Adrenal gland (tissue), 9 donors: ENCODE measurements at regions not wholly inside any gene's neighbourhood (a gene's known extent, or its start where the extent isn't known, plus 50 kb on each side); places are given as distances from the start of the nearest gene placed in this dataset.

Experiments
- DNase-seq, 7 donors: peaks; one replicate each; pipeline ENCODE4 v3.0.0-alpha.2; 2019 to 2020
- H3K27ac ChIP-seq, 5 donors: fragments of 200-600 bp; sonication (generic) in 4 of 5; 1 replicate in 3 of 5; 2 replicates in 2 of 5; pipeline versions ENCODE4 v1.5.1 to v1.8.0; 2016 to 2020; ENCODE audit warnings: mild to moderate bottlenecking in 1 of 5
- H3K27me3 ChIP-seq: fragments of 200-600 bp; 2 replicates; pipeline ENCODE4 v1.8.0; 2021
- H3K36me3 ChIP-seq, 2 donors: fragments of 200-600 bp; replicated peaks in 1 of 2; 1 replicate in 1 of 2; 2 replicates in 1 of 2; pipeline versions ENCODE4 v1.5.1 to v1.8.0; 2018 to 2022
- H3K4me1 ChIP-seq, 2 donors: fragments of 200-600 bp; replicated peaks in 1 of 2; 1 replicate in 1 of 2; 2 replicates in 1 of 2; pipeline versions ENCODE4 v1.5.1 to v1.8.0; 2018 to 2021
- H3K4me3 ChIP-seq, 4 donors: fragments of 200-600 bp; sonication (generic) in 3 of 4; one replicate each; pipeline ENCODE4 v1.5.1; 2016 to 2018
- H3K9me3 ChIP-seq, 3 donors: fragments of 200-600 bp; sonication (generic) in 1 of 3; replicated peaks in 1 of 3; 1 replicate in 2 of 3; 2 replicates in 1 of 3; pipeline versions ENCODE4 v1.5.1 to v1.8.0; 2016 to 2021
- POLR2A ChIP-seq, 2 donors: fragments of 450-650 bp; IDR thresholded peaks; one replicate each; pipeline ENCODE4 v1.6.1; 2017; ENCODE audit warnings: antibody characterized with exemption in 2 of 2, mild to moderate bottlenecking in 2 of 2, moderate library complexity in 1 of 2
- WGBS, 4 donors: extraction: QIAGEN DNeasy Blood & Tissue Kit in 2 of 4; methylation state at CpG; one replicate each; pipeline versions ENCODE4 v1.1.5 to v1.1.7; 2013 to 2017; 5-methylcytosine and 5-hydroxymethylcytosine counted together
- intact Hi-C, 2 donors: fragments of 100-400 bp; cut with DNase I; formaldehyde crosslinking; loops; one replicate each; pipeline versions ENCODE4 v1.14.1 to v1.15.0; 2022 to 2023
- TF ChIP-seq, protein P1 (sequence below), 6 experiments: fragments of 450-650 bp in 4 of 6; fragments of 200-600 bp in 2 of 6; sonication (generic) in 1 of 6; IDR thresholded peaks; 1 replicate in 5 of 6; 2 replicates in 1 of 6; pipeline versions ENCODE4 v1.5.1 to v1.8.0; 2016 to 2021; ENCODE audit warnings: antibody characterized with exemption in 6 of 6, mild to moderate bottlenecking in 2 of 6, moderate library complexity in 1 of 6
- donor health status: healthy with polysubstance abuse.
- donor health status: Bipolar disorder and iron deficiency.
- donor health status: DM: yes; HTN: yes; CAD: no.
- donor health status: DM: no; HTN: no; CAD: no.
- donor health status: DM: no; HTN: no; CAD: no.

DNA sequence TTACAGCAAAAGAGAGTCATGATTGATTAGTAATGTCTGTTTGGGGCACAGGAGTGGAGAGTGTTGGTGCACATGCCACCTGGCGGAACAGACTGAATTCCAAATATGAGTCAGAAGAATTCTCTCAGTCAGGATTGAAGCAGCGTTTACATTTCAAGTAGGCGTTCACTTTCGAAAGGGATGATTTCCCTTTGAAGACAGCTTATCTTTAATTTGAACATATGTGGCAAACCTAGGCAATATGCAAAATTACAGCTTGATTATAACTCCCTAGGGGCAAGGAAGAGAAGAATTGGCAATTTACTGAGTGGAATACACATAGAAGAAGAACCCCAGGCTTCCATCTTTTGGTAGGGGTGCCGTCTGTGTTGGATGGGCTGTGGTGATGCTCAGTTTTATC, 235.8 kb downstream of the HAPSTR1 start:
- H3K36me3 ChIP-seq = no peaks in the 10 kb centered on the region
- no peak overlapping the region for H3K4me3 ChIP-seq
- no peaks in the 10 kb centered on the region for H3K9me3 ChIP-seq
- intact Hi-C loops = no loop called here
- DNase-seq = no peak
- no peaks in the 10 kb centered on the region for H3K27me3 ChIP-seq
- H3K4me1 ChIP-seq = no peaks in the 10 kb centered on the region
- no peak overlapping the region for H3K27ac ChIP-seq
- no peak for TF ChIP-seq POLR2A (IDR thresholded peaks at IDR 0.05)
- TF ChIP-seq, protein P1, sequence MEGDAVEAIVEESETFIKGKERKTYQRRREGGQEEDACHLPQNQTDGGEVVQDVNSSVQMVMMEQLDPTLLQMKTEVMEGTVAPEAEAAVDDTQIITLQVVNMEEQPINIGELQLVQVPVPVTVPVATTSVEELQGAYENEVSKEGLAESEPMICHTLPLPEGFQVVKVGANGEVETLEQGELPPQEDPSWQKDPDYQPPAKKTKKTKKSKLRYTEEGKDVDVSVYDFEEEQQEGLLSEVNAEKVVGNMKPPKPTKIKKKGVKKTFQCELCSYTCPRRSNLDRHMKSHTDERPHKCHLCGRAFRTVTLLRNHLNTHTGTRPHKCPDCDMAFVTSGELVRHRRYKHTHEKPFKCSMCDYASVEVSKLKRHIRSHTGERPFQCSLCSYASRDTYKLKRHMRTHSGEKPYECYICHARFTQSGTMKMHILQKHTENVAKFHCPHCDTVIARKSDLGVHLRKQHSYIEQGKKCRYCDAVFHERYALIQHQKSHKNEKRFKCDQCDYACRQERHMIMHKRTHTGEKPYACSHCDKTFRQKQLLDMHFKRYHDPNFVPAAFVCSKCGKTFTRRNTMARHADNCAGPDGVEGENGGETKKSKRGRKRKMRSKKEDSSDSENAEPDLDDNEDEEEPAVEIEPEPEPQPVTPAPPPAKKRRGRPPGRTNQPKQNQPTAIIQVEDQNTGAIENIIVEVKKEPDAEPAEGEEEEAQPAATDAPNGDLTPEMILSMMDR (IDR thresholded peaks at IDR 0.05) = no peak
- 85 to 92% (median 88%) methylated on average over 5 of the region's 5 CpGs for WGBS, 4 donors

DNA sequence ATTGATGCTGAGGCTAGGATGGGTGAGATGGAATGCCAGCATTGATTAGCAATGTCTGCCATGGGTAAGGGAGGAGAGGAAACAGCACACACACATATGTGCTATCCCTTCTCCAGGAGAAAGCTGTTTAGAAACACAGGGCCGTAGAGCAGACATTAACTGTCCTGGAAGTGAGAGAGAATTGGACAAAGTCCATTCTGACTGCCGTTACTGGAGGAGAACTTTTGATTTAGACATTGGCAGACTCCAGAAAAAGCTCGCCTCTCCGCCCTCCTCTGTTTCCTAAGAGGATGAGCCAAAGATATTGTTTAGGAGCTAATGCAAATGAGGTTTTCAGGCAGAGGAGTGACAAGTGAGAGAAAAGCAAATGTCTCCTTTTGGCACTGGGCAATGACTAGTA, 237.0 kb downstream of the HAPSTR1 start:
- WGBS, 4 donors = 62 to 79% (median 76%) methylated on average over 4 of the region's 4 CpGs
- DNase-seq = no peak
- Histone ChIP-seq H3K27me3 (no peaks in the 10 kb centered on the region), H3K4me1 (no peaks in the 10 kb centered on the region), H3K4me3 (no peak overlapping the region), H3K27ac (no peak overlapping the region), H3K9me3 (no peaks in the 10 kb centered on the region), H3K36me3 (no peaks in the 10 kb centered on the region)
- TF ChIP-seq, protein P1 (IDR thresholded peaks at IDR 0.05) = no peak
- TF ChIP-seq POLR2A (IDR thresholded peaks at IDR 0.05) = no peak
- intact Hi-C loops = no loop called here

DNA sequence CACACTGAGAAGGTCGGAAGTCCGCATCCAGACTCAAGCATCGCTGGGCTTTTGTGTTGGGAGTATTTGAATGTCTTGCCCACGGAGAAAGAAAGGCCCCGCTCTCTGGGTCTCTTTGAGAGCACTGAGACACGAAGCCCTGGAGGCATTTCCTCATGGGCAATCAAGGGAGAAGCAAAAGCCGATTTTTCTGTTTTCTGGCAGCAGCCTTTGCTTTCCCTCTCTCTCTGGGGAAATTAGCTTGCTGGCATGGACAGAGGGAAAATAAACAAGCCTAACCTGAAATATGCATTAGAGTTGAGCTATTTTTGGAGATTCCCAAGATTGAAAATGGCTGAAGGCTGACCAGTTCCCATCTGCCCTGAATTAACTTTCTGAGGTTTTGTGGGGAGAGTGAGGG, 238.7 kb downstream of the HAPSTR1 start:
- no peaks in the 10 kb centered on the region for H3K4me1 ChIP-seq
- WGBS, 4 donors = 61 to 75% (median 68%) methylated on average over 7 of the region's 7 CpGs
- no peaks in the 10 kb centered on the region for H3K27me3 ChIP-seq
- no peak overlapping the region for H3K27ac ChIP-seq
- H3K36me3 ChIP-seq = no peaks in the 10 kb centered on the region
- no peak overlapping the region for H3K4me3 ChIP-seq
- no peak for DNase-seq
- H3K9me3 ChIP-seq = no peaks in the 10 kb centered on the region
- intact Hi-C loops = no loop called here
- TF ChIP-seq POLR2A (IDR thresholded peaks at IDR 0.05) = no peak
- TF ChIP-seq, protein P1 (IDR thresholded peaks at IDR 0.05) = no peak

DNA sequence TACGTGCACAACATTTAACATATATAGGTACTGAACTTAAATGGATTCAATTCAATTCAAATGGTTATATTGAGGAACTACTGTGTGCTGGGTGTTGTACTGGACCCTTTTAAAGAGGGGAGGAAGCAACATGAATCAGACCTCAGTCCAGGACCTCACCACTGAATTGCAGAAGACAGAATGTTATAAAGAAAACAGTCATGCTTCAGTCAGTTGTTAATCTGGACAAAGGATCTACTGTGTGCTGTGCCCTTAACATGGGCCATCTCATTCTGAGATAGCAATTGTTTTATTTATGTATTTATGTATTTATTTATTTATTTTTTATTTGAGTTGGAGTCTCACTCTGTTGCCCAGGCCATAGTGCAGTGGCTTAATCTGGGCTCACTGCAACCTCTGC, 240.1 kb downstream of the HAPSTR1 start:
- intact Hi-C loops = no loop called here
- no peaks in the 10 kb centered on the region for H3K4me1 ChIP-seq
- no peak for DNase-seq
- no peaks in the 10 kb centered on the region for H3K9me3 ChIP-seq
- TF ChIP-seq, protein P1 (IDR thresholded peaks at IDR 0.05) = no peak
- no peak for TF ChIP-seq POLR2A (IDR thresholded peaks at IDR 0.05)
- H3K4me3 ChIP-seq = no peak overlapping the region
- WGBS, 4 donors = 55 to 96% (median 73%) methylated on average over 1 of the region's 1 CpG
- H3K36me3 ChIP-seq = no peaks in the 10 kb centered on the region
- no peak overlapping the region for H3K27ac ChIP-seq
- H3K27me3 ChIP-seq = no peaks in the 10 kb centered on the region
